Liver (tissue), 8 donors: ENCODE measurements at regions not wholly inside any gene's neighbourhood (a gene's known extent, or its start where the extent isn't known, plus 50 kb on each side); places are given as distances from the start of the nearest gene placed in this dataset.

Source experiments
- DNase-seq: peaks from one replicate; pipeline ENCODE4 v3.0.0-alpha.2; 2017; ENCODE audit warnings: low spot score
- H3K27ac ChIP-seq, 2 donors: one replicate each; pipeline ENCODE4 v1.7.0; 2013; ENCODE audit warnings: inconsistent platforms in 2 of 2, low read length in 2 of 2, control low read depth in 1 of 2, low read depth in 1 of 2, mild to moderate bottlenecking in 1 of 2
- H3K27me3 ChIP-seq, 4 donors: one replicate each; pipeline versions ENCODE4 v1.6.1 to v1.7.0; 2013; ENCODE audit warnings: low read length in 3 of 4, inconsistent platforms in 1 of 4, mild to moderate bottlenecking in 1 of 4, moderate library complexity in 1 of 4; ENCODE audit not compliant: control insufficient read depth in 4 of 4, insufficient read depth in 4 of 4
- H3K36me3 ChIP-seq, 4 donors: one replicate each; pipeline versions ENCODE4 v1.6.1 to v1.7.0; 2013; ENCODE audit warnings: low read length in 3 of 4, mild to moderate bottlenecking in 3 of 4, low read depth in 1 of 4, moderate library complexity in 1 of 4; ENCODE audit not compliant: control insufficient read depth in 4 of 4, insufficient read depth in 3 of 4
- H3K4me1 ChIP-seq, 4 donors: one replicate each; pipeline versions ENCODE4 v1.6.1 to v1.7.0; 2013; ENCODE audit warnings: low read length in 3 of 4, mild to moderate bottlenecking in 3 of 4, moderate library complexity in 1 of 4; ENCODE audit not compliant: control insufficient read depth in 4 of 4, insufficient read depth in 4 of 4
- H3K4me3 ChIP-seq, 3 donors: one replicate each; pipeline versions ENCODE4 v1.6.1 to v1.7.0; 2013; ENCODE audit warnings: low read length in 3 of 3, control low read depth in 1 of 3, low read depth in 1 of 3, mild to moderate bottlenecking in 1 of 3
- H3K9ac ChIP-seq, 2 donors: one replicate each; pipeline ENCODE4 v1.7.0; 2013; ENCODE audit warnings: low read length in 2 of 2, mild to moderate bottlenecking in 2 of 2, moderate library complexity in 2 of 2, control low read depth in 1 of 2, low read depth in 1 of 2
- H3K9me3 ChIP-seq, 4 donors: one replicate each; pipeline versions ENCODE4 v1.6.1 to v1.7.0; 2013; ENCODE audit warnings: low read length in 3 of 4; ENCODE audit not compliant: control insufficient read depth in 4 of 4
- ATF3 ChIP-seq: IDR thresholded peaks from 2 replicates; pipeline ENCODE4 v1.6.1; 2016; ENCODE audit warnings: antibody characterized with exemption
- CTCF ChIP-seq: fragments of 150-350 bp; IDR thresholded peaks from 2 replicates; pipeline ENCODE4 v1.5.1; 2017; ENCODE audit warnings: improper control_type of control experiment, low read depth, low read length; ENCODE audit not compliant: missing input control
- EGR1 ChIP-seq, 2 donors: IDR thresholded peaks; 2 replicates each; pipeline ENCODE4 v1.6.1; 2016 to 2018; ENCODE audit warnings: antibody characterized with exemption in 2 of 2, low read depth in 2 of 2
- FOXA1 ChIP-seq: IDR thresholded peaks from 2 replicates; pipeline ENCODE4 v1.6.1; 2016; ENCODE audit warnings: antibody characterized with exemption
- FOXA2 ChIP-seq: IDR thresholded peaks from 2 replicates; pipeline ENCODE4 v1.6.1; 2016; ENCODE audit warnings: antibody characterized with exemption
- GABPA ChIP-seq, 2 donors: IDR thresholded peaks in 1 of 2; conservative IDR thresholded peaks in 1 of 2; 2 replicates each; pipeline ENCODE4 v1.6.1; 2016; ENCODE audit warnings: antibody characterized with exemption in 2 of 2, mild to moderate bottlenecking in 1 of 2, moderate library complexity in 1 of 2
- HNF4A ChIP-seq, 2 donors: conservative IDR thresholded peaks; 2 replicates each; pipeline ENCODE4 v1.6.1; 2016; ENCODE audit warnings: antibody characterized with exemption in 2 of 2, mild to moderate bottlenecking in 2 of 2
- HNF4G ChIP-seq: IDR thresholded peaks from 2 replicates; pipeline ENCODE4 v1.6.1; 2016; ENCODE audit warnings: antibody characterized with exemption
- JUND ChIP-seq, 2 donors: IDR thresholded peaks; 2 replicates each; pipeline ENCODE4 v1.6.1; 2016; ENCODE audit warnings: antibody characterized with exemption in 2 of 2
- MAX ChIP-seq: IDR thresholded peaks from 2 replicates; pipeline ENCODE4 v1.6.1; 2016; ENCODE audit warnings: antibody characterized with exemption
- NR2F2 ChIP-seq: IDR thresholded peaks from 2 replicates; pipeline ENCODE4 v1.6.1; 2016; ENCODE audit warnings: antibody characterized with exemption
- RAD21 ChIP-seq, 2 donors: IDR thresholded peaks; 2 replicates each; pipeline ENCODE4 v1.6.1; 2016; ENCODE audit warnings: antibody characterized with exemption in 2 of 2, mild to moderate bottlenecking in 2 of 2
- REST ChIP-seq: IDR thresholded peaks from 2 replicates; pipeline ENCODE4 v1.6.1; 2016; ENCODE audit warnings: antibody characterized with exemption, mild to moderate bottlenecking
- RXRA ChIP-seq, 2 donors: IDR thresholded peaks; 2 replicates each; pipeline ENCODE4 v1.6.1; 2017 to 2018; ENCODE audit warnings: antibody characterized with exemption in 2 of 2, mild to moderate bottlenecking in 1 of 2
- SP1 ChIP-seq: IDR thresholded peaks from 2 replicates; pipeline ENCODE4 v1.6.1; 2018; ENCODE audit warnings: antibody characterized with exemption, mild to moderate bottlenecking
- TAF1 ChIP-seq: conservative IDR thresholded peaks from 2 replicates; pipeline ENCODE4 v1.6.1; 2016; ENCODE audit warnings: antibody characterized with exemption, mild to moderate bottlenecking
- YY1 ChIP-seq: IDR thresholded peaks from 2 replicates; pipeline ENCODE4 v1.6.1; 2016; ENCODE audit warnings: antibody characterized with exemption, mild to moderate bottlenecking
- ZBTB33 ChIP-seq: IDR thresholded peaks from 2 replicates; pipeline ENCODE4 v1.6.1; 2016; ENCODE audit warnings: antibody characterized with exemption
- WGBS: extraction: QIAGEN DNeasy Blood & Tissue Kit; methylation state at CpG from one replicate; pipeline ENCODE4 v1.1.7; 2013; 5-methylcytosine and 5-hydroxymethylcytosine counted together
- donor health status: healthy.
- donor health status: healthy.
- donor health status: healthy.
- donor health status: healthy.
- donor health status: healthy.

GRCh38 chr2:65997961-65998360 is 437.0 kb upstream of the MEIS1 start:
- no peaks in the 10 kb centered on the region for H3K9me3 ChIP-seq
- WGBS: 72% methylated on average over 1 of the region's 1 CpG
- no peak overlapping the region for H3K4me3 ChIP-seq
- H3K36me3 ChIP-seq: no peaks in the 10 kb centered on the region
- no peak overlapping the region for H3K9ac ChIP-seq
- no peak for TF ChIP-seq TAF1
- no peak for TF ChIP-seq NR2F2
- TF ChIP-seq JUND (IDR thresholded peaks at IDR 0.05): no peak
- DNase-seq: no peak
- no peak overlapping the region for H3K27ac ChIP-seq
- peaks cover 0 to 8% (median 0%) of the 10 kb centered on the region in 4 donors for H3K27me3 ChIP-seq
- H3K4me1 ChIP-seq: no peaks in the 10 kb centered on the region

- Histone ChIP-seq H3K9ac (no peak overlapping the region), H3K9me3 (peaks cover 0 to 2% (median 0%) of the 10 kb centered on the region in 4 donors), H3K4me1 (no peaks in the 10 kb centered on the region), H3K27me3 (peaks cover 0 to 8% (median 0%) of the 10 kb centered on the region in 4 donors), H3K4me3 (no peak overlapping the region), H3K27ac (no peak overlapping the region), H3K36me3 (no peaks in the 10 kb centered on the region)
- no peak for TF ChIP-seq EGR1 (IDR thresholded peaks at IDR 0.05; ENCODE audit: low read depth in 2 of 2)
- no peak for DNase-seq
- 67% methylated on average over 4 of the region's 4 CpGs for WGBS
Measured at GRCh38 chr2:65992198-65992554, 442.7 kb upstream of the MEIS1 start.

- no peak overlapping the region for H3K9ac ChIP-seq
- no peak for DNase-seq
- peaks cover 0 to 2% (median 0%) of the 10 kb centered on the region in 4 donors for H3K9me3 ChIP-seq
- no peak overlapping the region for H3K4me3 ChIP-seq
- 66% methylated on average over 9 of the region's 9 CpGs for whole genome bisulfite sequencing
- peaks cover 0 to 8% (median 0%) of the 10 kb centered on the region in 4 donors for H3K27me3 ChIP-seq
- H3K4me1 ChIP-seq: no peaks in the 10 kb centered on the region
- H3K36me3 ChIP-seq: no peaks in the 10 kb centered on the region
- H3K27ac ChIP-seq: no peak overlapping the region
- TF ChIP-seq ATF3 (no peak), REST (no peak), CTCF (no peak), HNF4G (no peak), ZBTB33 (no peak), NR2F2 (no peak), HNF4A (conservative IDR thresholded peaks at IDR 0.05) (no peak), JUND (IDR thresholded peaks at IDR 0.05) (no peak), EGR1 (IDR thresholded peaks at IDR 0.05; ENCODE audit: low read depth in 2 of 2) (no peak), SP1 (no peak), RAD21 (IDR thresholded peaks at IDR 0.05) (no peak), RXRA (IDR thresholded peaks at IDR 0.05) (no peak), YY1 (no peak), FOXA2 (no peak), GABPA (IDR thresholded peaks at IDR 0.05 in 1 of 2, conservative IDR thresholded peaks at IDR 0.05 in 1 of 2) (no peak), FOXA1 (no peak), MAX (no peak)
Measured at GRCh38 chr2:65991381-65992197, 443.3 kb upstream of the MEIS1 start.
